NCI-H2196 treated with DMSO at 0.1 percent for 48 hours (cell line): ENCODE measurements at regions not wholly inside any gene's neighbourhood (a gene's known extent, or its start where the extent isn't known, plus 50 kb on each side); places are given as distances from the start of the nearest gene placed in this dataset.
"Not testable (repeated sequence)": the region's sequence is repeated elsewhere in the genome, so short reads cannot be mapped to it uniquely, and the experiment has no call there.

Experiments used
- DNase-seq: peaks from one replicate; lab custom pipeline; 2025; ENCODE audit not compliant: unreplicated experiment; lab: John Stamatoyannopoulos, UW

DNA sequence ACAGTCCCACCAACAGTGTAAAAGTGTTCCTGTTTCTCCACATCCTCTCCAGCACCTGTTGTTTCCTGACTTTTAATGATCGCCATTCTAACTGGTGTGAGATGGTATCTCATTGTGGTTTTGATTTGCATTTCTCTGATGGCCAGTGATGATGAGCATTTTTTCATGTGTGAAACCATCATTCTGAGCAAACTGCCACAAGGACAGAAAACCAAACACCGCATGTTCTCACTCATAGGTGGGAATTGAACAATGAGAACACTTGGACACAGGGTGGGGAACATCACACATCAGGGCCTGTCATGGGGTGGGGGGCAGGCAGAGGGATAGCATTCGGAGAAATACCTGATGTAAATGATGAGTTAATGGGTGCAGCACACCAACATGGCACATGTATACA lies 240.8 kb downstream of the FAT3 start:
- DNase-seq = not testable (repeated sequence)

DNA sequence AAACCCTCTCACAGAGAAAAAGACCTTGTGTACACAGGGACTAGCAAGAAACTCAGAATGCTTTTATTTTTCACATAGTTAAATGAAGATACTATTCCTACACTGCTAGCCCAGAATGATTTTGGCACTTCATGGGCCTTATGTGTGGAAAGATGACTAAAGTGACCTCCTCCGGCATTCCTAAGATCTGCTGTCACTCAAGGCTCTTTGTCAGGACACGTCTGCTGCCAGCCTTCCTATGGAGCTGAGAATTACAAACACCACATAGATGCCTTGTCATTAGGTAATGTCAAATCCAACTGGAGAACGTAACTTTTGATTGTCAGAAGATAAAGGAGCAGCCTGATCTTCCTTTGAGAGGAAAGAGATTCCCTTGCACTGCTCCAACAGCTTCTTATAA lies 249.1 kb downstream of the FAT3 start:
- no peak for DNase-seq

DNA sequence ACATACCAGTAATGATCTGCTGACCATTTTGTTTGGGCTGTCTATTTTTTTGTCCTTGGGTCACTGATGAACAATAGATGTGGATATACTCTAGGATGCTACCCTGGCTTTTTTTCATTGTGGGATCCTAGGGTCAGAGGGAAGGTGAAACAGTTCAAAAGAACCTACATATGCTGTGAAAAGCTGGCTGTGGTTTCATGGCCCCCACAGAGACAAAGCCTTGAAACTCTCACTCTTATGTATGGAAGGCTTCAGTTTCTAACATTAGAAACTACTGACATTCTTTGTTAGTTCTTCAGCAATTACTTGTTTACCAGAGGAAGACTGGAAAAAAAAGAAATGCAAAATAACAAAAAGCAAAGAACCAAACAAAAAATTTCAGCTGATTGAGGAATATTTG lies 250.7 kb downstream of the FAT3 start:
- no peak for DNase-seq

DNA sequence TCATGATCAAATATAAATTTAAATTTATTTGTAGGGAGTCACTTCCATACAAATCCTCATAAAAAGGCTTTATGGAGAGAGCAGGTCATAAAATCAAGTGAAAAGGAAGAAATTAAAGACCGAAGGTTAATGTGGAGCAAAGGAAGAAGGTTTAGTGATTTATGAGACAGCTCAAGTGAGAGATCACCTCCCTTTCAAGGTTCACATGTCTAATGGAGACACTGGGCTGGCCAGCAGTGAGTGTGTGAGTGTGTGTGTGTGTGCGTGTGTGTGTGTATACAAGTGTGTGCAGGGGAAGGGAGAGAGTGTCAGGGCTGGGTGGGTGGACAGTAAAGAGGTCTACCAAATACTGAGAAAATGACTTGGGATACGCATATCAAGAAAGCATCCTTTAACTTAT lies 251.2 kb downstream of the FAT3 start:
- DNase-seq = no peak

DNA sequence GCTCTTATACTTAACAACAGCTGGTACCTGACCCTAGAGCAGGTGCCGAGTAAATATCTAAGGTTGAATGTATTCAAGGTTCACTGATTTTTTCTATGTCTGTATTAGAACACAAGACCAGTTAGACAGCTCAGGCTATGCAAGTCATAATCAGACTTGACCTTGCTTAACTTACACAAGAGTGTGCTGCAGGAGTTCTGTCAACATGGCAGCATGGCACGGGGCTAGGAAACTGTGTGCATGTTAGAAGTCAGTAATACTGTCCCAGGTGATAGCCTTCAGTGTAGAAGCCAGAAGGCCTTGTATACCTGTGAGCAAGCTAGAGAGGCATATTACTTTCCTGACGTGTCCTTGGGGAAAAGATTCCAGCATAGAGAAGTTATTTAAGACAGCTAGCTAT lies 253.1 kb downstream of the FAT3 start:
- DNase-seq = no peak

DNA sequence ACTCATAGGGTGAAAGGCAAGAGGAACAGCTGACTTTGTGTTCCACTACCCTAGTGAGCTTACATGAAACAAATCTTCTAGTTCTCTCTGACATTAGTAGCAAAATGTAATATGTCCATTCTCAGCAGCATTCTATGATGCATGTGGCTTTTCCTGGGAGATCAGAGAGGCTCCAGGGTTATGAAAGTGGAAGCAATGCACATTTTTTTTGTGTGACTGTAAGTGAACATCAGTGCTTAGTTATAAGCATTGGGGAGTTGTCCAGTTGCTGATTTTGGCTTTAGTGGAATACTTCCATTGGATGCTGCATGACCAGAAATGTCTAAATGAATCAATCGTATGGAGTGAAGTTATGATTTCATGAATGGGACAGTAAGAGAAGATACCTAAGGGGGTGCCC lies 255.9 kb downstream of the FAT3 start:
- DNase-seq = no peak

DNA sequence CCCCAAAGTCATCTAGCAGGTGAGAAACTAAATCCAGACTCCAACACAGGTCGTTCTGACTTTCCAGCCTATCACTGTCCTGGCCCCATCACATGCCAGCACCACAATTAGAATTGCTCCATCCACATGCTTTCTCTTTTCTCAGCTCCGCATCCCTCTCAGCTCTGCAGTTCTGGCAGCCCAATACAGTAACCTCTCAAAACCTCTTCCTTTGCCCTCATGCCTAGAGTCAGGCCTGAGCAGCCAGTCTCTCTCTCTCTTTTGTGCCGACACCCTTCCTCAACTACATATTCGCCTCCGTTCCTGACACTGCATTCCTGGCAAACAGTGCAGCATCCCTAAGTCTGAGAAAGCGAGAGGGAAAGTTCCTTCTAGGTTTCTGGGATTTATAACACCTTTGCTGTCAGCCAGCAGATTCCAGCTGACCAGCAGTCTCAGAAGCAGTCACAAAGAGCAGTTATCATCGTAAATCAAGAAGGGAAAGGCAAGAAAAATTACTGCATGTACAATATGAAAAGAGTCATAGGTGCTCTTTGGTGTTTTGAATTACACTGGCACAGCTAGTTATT lies 258.0 kb downstream of the FAT3 start:
- no peak for DNase-seq

DNA sequence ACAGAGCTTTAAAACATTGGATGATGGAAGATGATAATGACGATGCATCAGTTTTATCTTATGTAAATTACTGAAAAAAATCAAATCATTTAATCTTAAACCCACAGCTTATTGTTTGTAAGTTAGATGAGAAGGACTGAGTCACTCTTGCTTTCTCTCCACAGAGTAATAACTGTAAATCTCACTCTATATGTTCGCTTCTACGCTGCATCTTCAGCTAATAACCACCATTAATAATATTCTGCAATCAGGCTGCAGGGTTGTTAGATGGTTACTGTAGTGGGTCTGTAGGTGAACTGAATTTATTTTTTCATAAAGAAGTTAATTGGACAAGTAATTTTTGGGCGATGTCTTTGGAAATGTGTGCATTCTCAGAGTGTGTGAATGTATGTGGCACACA lies 260.0 kb downstream of the FAT3 start:
- DNase-seq = no peak

DNA sequence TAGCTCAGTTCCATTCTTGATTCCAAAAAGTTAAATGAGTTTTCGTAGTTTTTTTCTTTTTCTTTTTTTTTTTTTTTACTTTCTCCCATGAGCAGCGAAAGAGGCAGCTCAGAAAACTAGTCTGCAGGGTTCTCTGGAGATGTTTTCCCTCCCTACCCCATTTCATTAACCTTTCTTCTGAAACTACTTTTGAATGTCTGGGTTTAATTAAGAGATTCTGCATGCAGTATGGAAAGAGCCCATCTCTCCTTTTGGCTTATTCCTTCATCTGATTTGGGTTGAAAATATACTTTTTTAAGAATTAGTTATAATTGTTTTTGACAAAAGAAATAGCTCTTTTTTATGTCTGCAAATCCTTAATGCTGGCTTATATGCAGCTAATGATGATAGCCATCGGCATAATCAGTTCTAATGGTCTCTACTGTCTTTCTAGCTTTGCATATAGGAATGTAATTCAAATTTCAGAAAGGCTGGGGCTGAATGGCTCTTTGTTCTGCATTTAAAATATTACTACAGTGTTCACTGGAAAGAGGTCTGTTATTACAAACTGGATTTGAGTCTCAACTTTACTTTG lies 265.3 kb downstream of the FAT3 start:
- DNase-seq = no peak

DNA sequence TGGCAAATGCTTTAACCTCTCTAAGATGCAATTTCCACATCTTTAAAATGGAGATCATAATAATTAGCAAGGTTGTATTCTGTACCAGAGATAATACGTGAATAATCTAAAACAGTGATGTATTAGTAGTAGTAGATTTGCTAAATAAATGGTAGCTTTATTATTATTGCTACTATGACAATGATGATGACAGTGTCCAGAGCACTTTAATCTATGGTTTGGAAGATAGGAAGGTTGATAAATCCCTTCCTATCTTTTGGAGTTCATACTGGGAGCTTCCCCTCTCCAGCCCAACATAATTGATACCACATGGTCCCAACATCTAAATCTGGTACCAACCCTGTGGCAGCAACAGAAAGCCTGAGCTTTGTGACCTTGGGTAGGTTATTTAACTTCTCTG lies 267.8 kb downstream of the FAT3 start:
- DNase-seq = no peak

DNA sequence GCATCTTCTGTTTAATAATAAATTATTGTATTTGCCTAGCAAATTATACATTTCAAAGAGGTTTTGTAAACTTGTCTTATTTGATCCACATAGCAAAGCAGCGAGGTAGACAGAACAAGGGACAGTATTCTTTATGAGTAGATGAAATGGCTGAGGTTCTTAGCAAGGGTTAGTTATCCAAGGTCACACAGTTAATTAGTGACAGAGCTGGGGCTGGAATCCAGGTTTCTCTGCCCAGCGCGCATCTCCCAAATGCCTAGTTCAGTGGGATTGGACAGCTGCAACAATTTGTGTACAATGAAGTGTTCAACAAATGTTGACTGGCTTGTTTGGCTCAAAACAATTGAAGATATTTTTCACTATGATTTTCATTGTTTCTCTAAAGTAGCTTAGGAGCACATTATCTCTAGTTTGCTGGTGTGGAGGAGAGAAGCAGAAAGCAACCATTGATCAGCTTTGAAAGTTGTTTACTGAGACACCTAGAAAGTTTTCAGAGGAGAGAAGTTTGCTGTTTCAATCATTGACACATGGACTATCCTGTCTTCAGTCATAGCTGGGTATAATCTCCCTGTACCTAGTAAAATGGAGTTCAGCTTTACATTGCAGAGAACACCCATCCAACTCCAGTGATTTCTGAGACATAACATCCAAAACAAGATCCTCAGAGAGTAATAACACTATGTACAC lies 270.6 kb downstream of the FAT3 start:
- no peak for DNase-seq

DNA sequence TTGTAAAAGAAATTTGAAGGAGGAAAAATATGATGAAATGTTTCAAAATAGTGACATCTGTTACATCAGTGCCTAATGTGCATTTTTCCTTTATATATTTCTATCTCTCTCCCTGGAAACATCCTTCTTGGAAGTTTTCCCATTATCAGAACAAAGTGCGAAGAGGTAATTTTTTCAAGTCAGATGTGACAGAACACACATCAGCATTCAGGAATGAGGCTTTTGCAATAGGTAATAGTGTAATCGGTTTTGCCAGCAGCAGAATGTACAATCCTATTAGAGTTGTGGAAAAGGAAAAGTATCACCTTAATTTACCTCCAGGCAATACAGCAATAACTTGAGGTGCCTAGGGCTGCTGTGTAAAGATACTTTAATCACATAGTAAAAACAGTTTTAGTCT lies 275.8 kb downstream of the FAT3 start:
- DNase-seq = no peak

DNA sequence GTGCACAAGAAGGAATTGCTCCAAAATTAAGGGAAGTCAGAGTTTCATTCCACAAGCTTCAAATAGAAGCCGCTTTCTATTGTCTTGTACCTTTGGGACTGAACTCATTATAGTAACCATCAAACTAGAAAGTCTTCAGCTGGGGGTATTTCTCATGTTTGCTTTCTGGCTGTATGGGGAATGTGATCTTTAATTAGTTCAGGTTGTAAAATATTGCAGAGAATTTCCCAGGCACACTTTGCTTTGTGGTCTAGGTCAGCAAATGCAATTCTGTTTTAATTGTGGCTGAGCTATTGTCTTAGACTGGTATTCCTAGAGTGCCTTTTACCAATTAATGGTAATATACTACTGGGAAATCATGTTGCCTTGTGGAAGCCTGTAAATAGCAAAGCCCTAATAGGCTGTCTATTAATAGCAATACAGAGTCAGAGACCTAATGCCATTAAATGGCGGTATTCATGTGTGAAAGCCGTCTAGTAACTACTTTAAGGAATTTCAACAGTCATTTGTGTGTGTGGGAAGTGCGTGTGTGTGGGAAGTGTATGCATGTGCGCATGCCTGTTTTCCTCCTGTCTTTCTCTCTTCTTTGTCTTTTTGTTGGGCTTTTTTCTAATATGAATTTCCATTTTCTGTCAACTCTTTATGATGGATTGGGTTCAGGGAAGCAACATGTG lies 276.6 kb downstream of the FAT3 start:
- DNase-seq = no peak

DNA sequence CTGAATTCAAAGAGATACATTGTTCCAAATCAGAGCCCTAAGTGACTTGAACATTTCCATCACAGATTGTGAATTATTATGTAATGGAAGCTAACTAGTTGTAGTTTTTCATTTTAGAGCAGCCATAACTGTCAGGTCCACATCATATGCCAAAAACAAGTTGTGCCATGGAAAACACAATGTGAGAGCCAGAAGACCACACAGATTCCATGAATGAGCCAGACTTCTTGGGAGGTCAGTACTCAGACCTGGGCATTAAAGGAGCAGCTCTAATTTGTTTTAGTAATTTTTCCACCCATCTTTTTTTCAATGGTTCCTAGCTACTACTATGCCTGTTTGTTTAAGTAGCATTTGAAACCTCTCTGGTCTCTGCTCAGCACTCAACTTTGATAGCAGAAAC lies 279.4 kb downstream of the FAT3 start:
- DNase-seq = no peak

DNA sequence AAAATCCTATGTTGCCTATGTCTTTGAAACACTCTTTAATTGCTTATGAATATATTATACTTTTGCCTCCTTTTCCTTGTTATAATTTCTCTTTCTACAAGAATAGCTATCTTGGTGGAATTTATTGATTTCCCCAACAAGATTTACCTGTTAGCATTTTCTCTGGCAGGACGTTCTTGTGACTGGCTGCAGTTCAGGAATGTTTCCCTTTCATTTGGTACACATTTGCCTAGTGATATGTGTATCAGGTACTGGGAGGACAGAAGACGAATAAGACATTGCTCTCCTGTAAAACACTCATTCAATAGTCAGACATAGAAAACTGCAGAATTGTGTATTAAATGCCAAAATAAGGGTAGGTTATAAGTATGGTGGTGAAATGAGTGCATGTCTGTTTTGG lies 279.9 kb downstream of the FAT3 start:
- DNase-seq = no peak

DNA sequence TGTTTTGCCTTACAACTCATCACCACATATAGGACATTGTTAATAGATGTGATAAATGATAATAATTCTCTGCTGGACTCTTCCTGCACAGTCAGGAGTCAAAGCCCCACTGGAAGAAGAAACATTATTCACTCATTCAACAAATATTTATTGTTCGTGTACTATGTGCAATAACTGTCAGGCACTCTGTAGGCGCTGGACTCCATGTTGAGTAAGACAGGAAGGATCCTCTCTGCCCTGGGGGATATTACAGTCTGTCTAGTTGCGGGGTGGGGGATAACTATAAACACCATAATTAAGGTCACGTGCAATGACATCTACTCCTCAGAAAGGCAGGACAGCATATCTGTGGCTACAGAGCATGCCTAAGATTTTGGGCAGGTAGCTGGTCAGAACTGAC lies 281.1 kb downstream of the FAT3 start:
- no peak for DNase-seq

DNA sequence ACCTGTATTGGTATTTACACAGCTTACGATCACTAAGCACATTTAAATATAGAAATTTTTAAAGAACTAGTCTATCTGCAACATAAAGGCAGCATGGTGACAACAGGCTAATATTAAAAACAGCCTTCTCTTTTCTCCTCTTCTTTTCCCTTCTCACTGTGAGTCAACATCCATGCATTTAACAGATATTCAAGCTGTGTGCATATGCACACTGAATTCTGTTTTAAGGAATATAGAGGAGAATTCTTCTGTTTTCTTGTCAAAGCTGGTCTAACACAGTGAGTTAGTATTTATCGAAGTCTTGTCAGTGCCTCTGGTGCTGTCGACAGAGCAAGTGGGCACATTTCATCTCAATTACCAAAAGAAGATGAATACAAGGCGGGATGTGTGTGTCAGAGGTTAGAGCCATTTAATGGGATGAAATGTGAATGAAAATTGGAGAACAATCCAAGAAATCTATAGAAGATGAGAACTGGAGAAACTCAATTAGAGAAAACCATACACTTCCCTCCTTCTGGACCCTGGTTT lies 282.3 kb downstream of the FAT3 start:
- no peak for DNase-seq

DNA sequence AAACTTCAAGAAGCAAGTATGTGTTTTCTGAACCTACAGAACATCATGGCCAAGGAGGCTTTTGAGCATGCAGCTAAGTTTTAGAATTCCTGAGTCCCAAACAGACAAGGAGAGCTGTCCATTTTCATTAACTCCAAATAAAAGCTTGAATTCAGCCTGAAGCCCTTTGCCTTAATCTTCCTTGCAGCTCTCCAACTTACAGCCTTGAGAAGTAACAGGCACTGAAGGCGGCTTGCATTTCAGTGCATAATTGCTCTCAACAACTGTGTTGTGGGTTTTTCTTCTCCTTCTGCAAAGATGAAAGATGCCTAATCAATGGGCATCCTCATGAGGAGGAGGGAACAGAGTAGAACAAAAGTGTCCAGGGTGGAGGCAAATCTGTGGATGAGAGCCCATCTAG lies 286.0 kb downstream of the FAT3 start:
- DNase-seq = no peak

DNA sequence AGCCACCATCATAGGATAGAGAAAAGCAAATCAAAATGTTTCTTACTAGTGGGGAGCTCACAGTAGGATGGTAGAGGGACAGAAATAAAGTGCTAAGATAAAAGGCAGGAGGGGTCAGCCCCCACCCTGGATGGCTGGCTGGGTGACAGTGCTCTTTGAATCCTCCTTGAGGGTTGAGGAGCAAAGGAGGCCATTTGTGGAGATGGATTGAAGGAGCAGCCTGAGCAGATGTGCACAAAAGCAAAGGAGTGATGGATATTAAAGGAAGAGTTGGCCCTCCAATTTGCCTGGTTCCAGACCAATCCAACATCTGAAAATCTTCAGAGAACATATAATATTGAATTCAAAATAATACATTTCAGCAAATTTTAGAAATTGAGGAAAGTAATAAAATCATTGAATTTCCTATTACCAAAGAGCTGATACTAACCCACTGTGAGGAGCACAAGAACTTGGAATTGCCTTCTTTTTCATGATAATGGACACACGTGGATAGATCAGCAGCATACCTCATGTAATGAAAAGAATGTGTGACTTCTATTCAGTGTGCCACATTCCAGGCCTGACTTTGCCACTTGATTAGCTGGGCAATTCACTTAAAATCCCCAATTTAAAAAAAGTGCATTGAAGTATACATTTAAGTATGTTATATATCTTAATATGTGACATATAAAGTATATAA lies 287.0 kb downstream of the FAT3 start:
- DNase-seq = no peak

DNA sequence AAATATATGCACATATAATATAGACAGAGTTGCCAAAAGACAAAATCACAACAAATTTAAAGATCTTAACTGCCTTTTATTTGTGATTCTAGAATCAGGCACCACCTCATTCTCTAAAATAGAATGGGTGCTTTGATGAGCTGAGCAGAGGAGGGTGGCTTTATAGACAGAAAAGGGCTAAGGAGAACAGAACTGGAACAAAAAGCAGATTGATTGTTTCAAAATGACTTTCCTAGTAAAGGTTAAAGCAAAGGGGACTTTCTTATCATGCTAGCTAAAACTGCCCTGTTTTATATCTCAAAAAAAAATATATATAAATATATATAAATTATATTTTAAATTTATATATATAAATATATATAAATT lies 287.6 kb downstream of the FAT3 start:
- no peak for DNase-seq

DNA sequence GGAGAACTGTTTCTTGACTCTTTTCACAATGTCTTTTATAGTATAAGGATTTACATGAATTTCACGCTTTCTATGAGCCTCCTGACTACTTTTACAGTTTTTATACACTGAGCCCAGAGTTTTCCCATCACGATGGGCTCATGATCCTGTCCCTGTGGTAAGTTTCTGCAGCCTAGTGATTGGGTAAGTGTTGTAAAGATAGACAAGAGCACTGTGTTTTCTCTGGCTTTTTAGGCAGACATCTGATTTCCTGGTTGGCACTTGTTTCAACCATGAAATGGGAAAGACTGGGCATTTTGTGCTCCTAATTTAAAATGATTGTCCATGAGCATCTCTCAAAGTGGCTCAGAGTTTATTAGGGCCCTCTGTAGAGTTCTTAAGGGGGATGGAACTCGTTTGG lies 299.0 kb downstream of the FAT3 start:
- DNase-seq = no peak

DNA sequence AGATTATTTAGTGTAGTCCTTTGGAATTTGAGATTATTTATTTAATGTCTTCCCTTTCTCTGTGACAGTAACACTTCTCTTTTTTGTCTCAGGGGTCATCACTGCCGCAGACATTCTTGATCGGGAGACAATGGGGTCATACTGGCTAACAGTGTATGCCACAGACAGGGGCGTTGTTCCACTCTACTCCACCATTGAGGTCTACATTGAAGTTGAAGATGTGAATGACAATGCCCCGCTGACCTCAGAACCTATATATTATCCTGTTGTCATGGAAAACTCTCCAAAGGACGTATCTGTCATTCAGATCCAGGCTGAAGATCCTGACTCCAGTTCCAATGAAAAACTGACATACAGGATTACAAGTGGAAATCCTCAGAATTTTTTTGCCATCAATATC lies 299.9 kb downstream of the FAT3 start:
- no peak for DNase-seq
